ENCODE measurements at regions not wholly inside any gene's neighbourhood (a gene's known extent, or its start where the extent isn't known, plus 50 kb on each side); places are given as distances from the start of the nearest gene placed in this dataset.
"Not testable (repeated sequence)": the region's sequence is repeated elsewhere in the genome, so short reads cannot be mapped to it uniquely, and the experiment has no call there.

GRCh38 chr6:43883847-43884651 is 114.0 kb downstream of the VEGFA start:
- DNase-seq (no peak), ATAC-seq (no peak)
- BruUV-seq (replicated peaks), result no TSS peak
- H3F3A ChIP-seq (ENCODE audit: low read length, unreplicated experiment), result no peaks in the 10 kb centered on the region
- H4K20me1 ChIP-seq (ENCODE audit: low read length), result no peaks in the 10 kb centered on the region
- H2AFZ ChIP-seq (ENCODE audit: low read length), result no peak overlapping the region
- no peaks in the 10 kb centered on the region for H3K9me2 ChIP-seq (replicated peaks; ENCODE audit: low read length)
- no peak overlapping the region for H3K27ac ChIP-seq (ENCODE audit: low read length)
- TF ChIP-seq EZH2 (IDR thresholded peaks at IDR 0.05; ENCODE audit: low read length, unreplicated experiment) (no peak), CTCF (conservative IDR thresholded peaks at IDR 0.05; ENCODE audit: low read depth, low read length) (no peak), EZH2phosphoT487 (IDR thresholded peaks at IDR 0.05; ENCODE audit: borderline replicate concordance, low read length) (no peak)
- no peak overlapping the region for H3K4me2 ChIP-seq (ENCODE audit: low read length)
- H3K9me3 ChIP-seq (ENCODE audit: low read length), result no peaks in the 10 kb centered on the region
- no peaks in the 10 kb centered on the region for H3K4me1 ChIP-seq (ENCODE audit: insufficient read depth, low read length)
- H3K36me3 ChIP-seq (ENCODE audit: low read depth, low read length), result no peaks in the 10 kb centered on the region
- H3K4me3 ChIP-seq (ENCODE audit: low read length), result no peak overlapping the region
- intact Hi-C loops (cut with micrococcal nuclease), result no loop called here
- H3K27me3 ChIP-seq (ENCODE audit: low read length), result no peaks in the 10 kb centered on the region
- CTCF ChIA-PET, result no interaction called here
- H3K9ac ChIP-seq (ENCODE audit: low read length), result no peak overlapping the region
- H3K79me2 ChIP-seq (ENCODE audit: low read length), result no peaks in the 10 kb centered on the region
- POLR2A ChIA-PET (ENCODE audit: unreplicated experiment), result no interaction called here

GRCh38 chr6:43882690-43883448 is 112.9 kb downstream of the VEGFA start:
- H3K4me2 ChIP-seq (ENCODE audit: low read length); BruUV-seq (replicated peaks); H3K36me3 ChIP-seq (ENCODE audit: low read depth, low read length); H3K4me3 ChIP-seq (ENCODE audit: low read length); H3K27ac ChIP-seq (ENCODE audit: low read length); H3K9ac ChIP-seq (ENCODE audit: low read length); intact Hi-C loops (cut with micrococcal nuclease); H3K4me1 ChIP-seq (ENCODE audit: insufficient read depth, low read length); POLR2A ChIA-PET (ENCODE audit: unreplicated experiment); H3K27me3 ChIP-seq (ENCODE audit: low read length); H3K9me3 ChIP-seq (ENCODE audit: low read length); H3K79me2 ChIP-seq (ENCODE audit: low read length); H3K9me2 ChIP-seq (replicated peaks; ENCODE audit: low read length); H3F3A ChIP-seq (ENCODE audit: low read length, unreplicated experiment); CTCF ChIA-PET; H2AFZ ChIP-seq (ENCODE audit: low read length); DNase-seq; ATAC-seq; H4K20me1 ChIP-seq (ENCODE audit: low read length): not testable (repeated sequence)

GRCh38 chr6:43880236-43881137 is 110.5 kb downstream of the VEGFA start:
- H2AFZ ChIP-seq (ENCODE audit: low read length), result no peak overlapping the region
- POLR2A ChIA-PET (ENCODE audit: unreplicated experiment), result no interaction called here
- TF ChIP-seq CTCF (conservative IDR thresholded peaks at IDR 0.05; ENCODE audit: low read depth, low read length), result no peak
- no peak for TF ChIP-seq EZH2phosphoT487 (IDR thresholded peaks at IDR 0.05; ENCODE audit: borderline replicate concordance, low read length)
- TF ChIP-seq EZH2 (IDR thresholded peaks at IDR 0.05; ENCODE audit: low read length, unreplicated experiment), result no peak
- no peaks in the 10 kb centered on the region for H3K27me3 ChIP-seq (ENCODE audit: low read length)
- H3K9me3 ChIP-seq (ENCODE audit: low read length), result no peaks in the 10 kb centered on the region
- DNase-seq, result no peak
- no peaks in the 10 kb centered on the region for H3F3A ChIP-seq (ENCODE audit: low read length, unreplicated experiment)
- H3K79me2 ChIP-seq (ENCODE audit: low read length), result no peaks in the 10 kb centered on the region
- no TSS peak for BruUV-seq (replicated peaks)
- H3K9ac ChIP-seq (ENCODE audit: low read length), result no peak overlapping the region
- no peaks in the 10 kb centered on the region for H3K36me3 ChIP-seq (ENCODE audit: low read depth, low read length)
- no peak overlapping the region for H3K4me3 ChIP-seq (ENCODE audit: low read length)
- ATAC-seq, result no peak
- no peaks in the 10 kb centered on the region for H3K9me2 ChIP-seq (replicated peaks; ENCODE audit: low read length)
- H4K20me1 ChIP-seq (ENCODE audit: low read length), result no peaks in the 10 kb centered on the region
- no peaks in the 10 kb centered on the region for H3K4me1 ChIP-seq (ENCODE audit: insufficient read depth, low read length)
- intact Hi-C loops (cut with micrococcal nuclease), result no loop called here
- CTCF ChIA-PET, result no interaction called here
- H3K4me2 ChIP-seq (ENCODE audit: low read length), result no peak overlapping the region
- no peak overlapping the region for H3K27ac ChIP-seq (ENCODE audit: low read length)
